ENCODE measurements at regions not wholly inside any gene's neighbourhood (a gene's known extent, or its start where the extent isn't known, plus 50 kb on each side); places are given as distances from the start of the nearest gene placed in this dataset.

DNA sequence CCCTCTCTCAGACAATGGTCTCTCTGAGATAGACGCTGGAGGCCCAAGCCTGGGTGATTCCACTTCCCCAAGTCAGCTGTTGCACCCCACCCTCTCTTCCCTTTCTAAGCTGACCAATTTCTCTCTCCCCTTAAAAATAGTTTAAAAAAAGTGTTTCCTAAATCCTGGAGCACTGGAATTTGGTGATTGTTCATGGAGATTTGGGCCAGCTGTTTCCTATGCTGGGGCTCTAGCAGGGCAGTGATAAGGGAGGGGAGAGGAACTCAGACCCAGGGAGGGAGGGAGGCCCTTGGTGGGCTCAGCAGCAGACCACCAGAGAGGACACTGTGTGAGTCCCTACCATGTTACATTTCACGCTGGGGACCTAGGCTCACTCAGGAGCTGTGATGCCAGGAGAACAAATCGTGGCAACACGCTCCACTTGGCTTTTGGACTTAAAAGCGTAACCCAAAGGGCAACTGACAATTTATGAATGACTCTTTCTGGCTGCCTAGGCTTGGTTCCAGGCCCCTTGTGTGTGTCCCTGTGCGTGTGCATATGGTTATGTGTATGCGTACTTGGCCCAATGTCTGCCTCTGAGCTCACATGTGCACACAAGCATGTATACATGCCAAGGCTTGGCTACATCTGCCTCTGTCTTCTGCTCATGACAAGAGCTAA, 59.8 kb upstream of the INSYN1 start:
- ATAC-seq (ENCODE audit: low read depth) (no peak), DNase-seq (no peak)
- Mint-ChIP-seq H3K4me3 (no peak overlapping the region), H3K27ac (no peak overlapping the region), H3K9me3 (no peaks in the 10 kb centered on the region), H3K4me1 (no peaks in the 10 kb centered on the region), H3K27me3 (peaks cover 10% of the 10 kb centered on the region), H3K36me3 (ENCODE audit: low read depth) (no peaks in the 10 kb centered on the region)
- POLR2A ChIA-PET: no interaction called here
- CTCF ChIA-PET: no interaction called here
- TF ChIP-seq, protein P1, sequence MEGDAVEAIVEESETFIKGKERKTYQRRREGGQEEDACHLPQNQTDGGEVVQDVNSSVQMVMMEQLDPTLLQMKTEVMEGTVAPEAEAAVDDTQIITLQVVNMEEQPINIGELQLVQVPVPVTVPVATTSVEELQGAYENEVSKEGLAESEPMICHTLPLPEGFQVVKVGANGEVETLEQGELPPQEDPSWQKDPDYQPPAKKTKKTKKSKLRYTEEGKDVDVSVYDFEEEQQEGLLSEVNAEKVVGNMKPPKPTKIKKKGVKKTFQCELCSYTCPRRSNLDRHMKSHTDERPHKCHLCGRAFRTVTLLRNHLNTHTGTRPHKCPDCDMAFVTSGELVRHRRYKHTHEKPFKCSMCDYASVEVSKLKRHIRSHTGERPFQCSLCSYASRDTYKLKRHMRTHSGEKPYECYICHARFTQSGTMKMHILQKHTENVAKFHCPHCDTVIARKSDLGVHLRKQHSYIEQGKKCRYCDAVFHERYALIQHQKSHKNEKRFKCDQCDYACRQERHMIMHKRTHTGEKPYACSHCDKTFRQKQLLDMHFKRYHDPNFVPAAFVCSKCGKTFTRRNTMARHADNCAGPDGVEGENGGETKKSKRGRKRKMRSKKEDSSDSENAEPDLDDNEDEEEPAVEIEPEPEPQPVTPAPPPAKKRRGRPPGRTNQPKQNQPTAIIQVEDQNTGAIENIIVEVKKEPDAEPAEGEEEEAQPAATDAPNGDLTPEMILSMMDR (IDR thresholded peaks at IDR 0.05): no peak
- intact Hi-C loops (cut with micrococcal nuclease): no loop called here

DNA sequence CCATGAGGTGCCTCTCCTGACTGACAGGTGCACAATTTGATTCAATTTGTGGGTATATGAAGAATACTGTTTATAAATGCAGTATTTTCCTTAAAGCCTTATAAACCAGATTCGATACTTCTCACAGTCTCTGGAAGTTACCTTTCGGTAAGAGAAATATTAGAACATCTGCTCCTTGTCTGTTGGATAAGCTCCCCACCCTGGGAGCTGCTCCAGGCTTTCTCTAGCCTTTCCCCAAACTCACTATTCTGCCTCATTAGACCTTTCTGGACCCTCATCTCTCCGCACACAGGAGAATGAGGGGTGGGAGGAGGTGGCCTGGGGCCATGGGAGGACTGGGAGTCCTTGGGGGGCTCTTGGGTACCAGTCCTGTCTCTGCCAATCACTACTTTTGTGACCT, 59.8 kb upstream of the TBC1D21 start:
- H3K27ac Mint-ChIP-seq: no peak overlapping the region
- TF ChIP-seq, protein P1 (IDR thresholded peaks at IDR 0.05): no peak

DNA sequence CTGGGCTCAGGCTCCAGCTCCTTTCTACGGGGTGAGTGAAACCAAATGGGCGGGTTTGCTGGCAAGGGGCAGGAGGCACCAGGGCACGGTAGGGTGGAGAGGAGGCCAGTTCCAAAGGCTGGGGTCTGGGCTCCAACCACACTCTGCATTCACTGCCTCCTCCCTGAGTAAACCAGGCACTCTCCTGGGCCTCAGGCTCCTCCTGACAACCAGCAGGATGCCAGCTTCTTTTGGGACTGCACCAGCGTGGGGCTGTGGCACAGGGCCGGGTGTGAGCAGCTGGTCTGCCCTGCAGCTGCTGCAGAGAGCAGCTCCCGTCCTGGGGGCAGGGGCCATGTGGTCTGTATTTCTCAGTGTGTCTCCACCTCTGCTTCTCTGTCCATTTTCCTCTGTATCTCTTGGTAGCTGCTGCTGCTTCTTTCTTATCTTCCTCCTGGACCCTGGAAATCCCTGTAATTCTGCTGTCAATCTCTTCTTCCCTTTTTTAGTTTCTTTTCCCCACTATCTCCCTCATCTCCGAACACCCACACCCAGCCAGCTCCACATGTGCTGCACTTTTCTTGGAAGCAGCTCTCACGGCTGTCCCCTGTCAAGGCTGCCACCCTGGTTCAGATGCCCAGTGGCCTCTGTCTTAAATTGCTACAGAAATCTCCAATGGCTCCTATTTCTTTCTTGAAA, 54.9 kb upstream of the TBC1D21 start:
- peaks cover 16% of the 10 kb centered on the region for H3K27me3 Mint-ChIP-seq
- ATAC-seq (ENCODE audit: low read depth): no peak
- POLR2A ChIA-PET: no interaction called here
- CTCF ChIA-PET: no interaction called here
- DNase-seq: no peak
- H3K9me3 Mint-ChIP-seq: peaks cover 5% of the 10 kb centered on the region
- H3K4me3 Mint-ChIP-seq: no peak overlapping the region
- H3K4me1 Mint-ChIP-seq: no peaks in the 10 kb centered on the region
- H3K36me3 Mint-ChIP-seq (ENCODE audit: low read depth): no peaks in the 10 kb centered on the region
- TF ChIP-seq, protein P1 (IDR thresholded peaks at IDR 0.05): no peak
- intact Hi-C loops (cut with micrococcal nuclease): no loop called here
- no peak overlapping the region for H3K27ac Mint-ChIP-seq

More for the DNA sequence above, 59.8 kb upstream of the TBC1D21 start:
- ChIA-PET POLR2A (no interaction called here), CTCF (no interaction called here)
- ATAC-seq (ENCODE audit: low read depth) (no peak), DNase-seq (no peak)
- Mint-ChIP-seq H3K9me3 (no peaks in the 10 kb centered on the region), H3K4me3 (no peak overlapping the region), H3K4me1 (no peaks in the 10 kb centered on the region), H3K27me3 (peaks cover 10% of the 10 kb centered on the region), H3K36me3 (ENCODE audit: low read depth) (no peaks in the 10 kb centered on the region)
- intact Hi-C loops (cut with micrococcal nuclease): no loop called here

DNA sequence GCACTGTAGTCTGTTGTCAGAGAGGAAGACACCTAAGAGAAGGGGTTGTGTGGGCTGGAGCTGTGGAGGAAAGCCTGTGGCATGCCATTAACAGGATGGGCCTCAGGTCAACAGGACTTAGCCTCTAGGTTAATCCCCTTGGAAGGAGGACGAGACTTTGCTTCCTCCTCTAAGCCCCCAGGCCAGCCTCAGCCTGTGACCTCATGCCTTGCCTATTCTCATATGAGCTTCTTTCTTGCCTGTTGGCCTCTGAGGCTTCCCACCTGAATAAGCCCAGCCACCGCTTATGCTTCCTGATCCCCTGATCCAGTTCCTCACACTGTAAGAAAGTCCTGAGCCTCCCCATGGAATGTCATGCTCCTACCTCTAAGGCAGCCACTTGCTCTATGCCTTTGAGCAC, 52.2 kb upstream of the TBC1D21 start:
- H3K4me3 Mint-ChIP-seq: no peak overlapping the region
- peaks cover 22% of the 10 kb centered on the region for H3K27me3 Mint-ChIP-seq
- H3K4me1 Mint-ChIP-seq: no peaks in the 10 kb centered on the region
- ChIA-PET POLR2A (no interaction called here), CTCF (no interaction called here)
- TF ChIP-seq, protein P1 (IDR thresholded peaks at IDR 0.05): no peak
- no peak for DNase-seq
- H3K36me3 Mint-ChIP-seq (ENCODE audit: low read depth): no peaks in the 10 kb centered on the region
- intact Hi-C loops (cut with micrococcal nuclease): no loop called here
- H3K9me3 Mint-ChIP-seq: peaks cover 5% of the 10 kb centered on the region
- H3K27ac Mint-ChIP-seq: no peak overlapping the region
- no peak for ATAC-seq (ENCODE audit: low read depth)

DNA sequence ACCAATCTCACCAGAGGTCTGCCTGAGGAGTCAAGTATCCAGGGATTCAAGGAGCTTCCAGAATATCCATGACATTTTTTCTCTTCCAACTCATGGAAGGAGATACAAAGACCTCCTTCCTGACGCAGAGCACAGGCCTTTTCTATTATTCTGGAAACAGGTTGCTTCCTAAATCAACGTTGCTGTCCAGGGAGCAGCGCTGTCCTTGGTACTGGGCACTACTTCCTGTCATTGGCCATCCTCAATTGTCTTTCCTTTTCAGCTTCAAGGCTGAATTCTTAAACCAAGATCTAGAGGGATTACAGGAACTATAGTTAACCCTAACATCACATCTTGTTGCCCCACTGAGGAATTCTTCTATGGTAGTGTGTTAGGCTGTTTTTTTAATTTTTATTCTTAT, 50.4 kb upstream of the TBC1D21 start:
- Mint-ChIP-seq H3K27me3 (peaks cover 28% of the 10 kb centered on the region), H3K27ac (no peak overlapping the region), H3K4me1 (no peaks in the 10 kb centered on the region), H3K9me3 (peaks cover 5% of the 10 kb centered on the region), H3K4me3 (no peak overlapping the region), H3K36me3 (ENCODE audit: low read depth) (no peaks in the 10 kb centered on the region)
- POLR2A ChIA-PET: interaction anchor here (0.7 kb wide), 1 partner anchor 265 kb away, joined by 3 read pairs; no protein-coding TSS in a partner anchor
- CTCF ChIA-PET: no interaction called here
- ATAC-seq (ENCODE audit: low read depth) (no peak), DNase-seq (no peak)
- TF ChIP-seq, protein P1 (IDR thresholded peaks at IDR 0.05): no peak
- intact Hi-C loops (cut with micrococcal nuclease): no loop called here

All from activated B cell treated with CpG ODN at 0.5 μM for 24 hours (primary cell).